ENCODE measurements at regions not wholly inside any gene's neighbourhood (a gene's known extent, or its start where the extent isn't known, plus 50 kb on each side); places are given as distances from the start of the nearest gene placed in this dataset.

GRCh38 chr3:153379516-153379915, 217.5 kb downstream of the RAP2B start:
- Histone ChIP-seq H3K4me3 (ENCODE audit: low read depth in 1 of 3, low read length in 3 of 3) (no peak overlapping the region), H3K36me3 (ENCODE audit: control insufficient read depth in 3 of 3, insufficient read depth in 2 of 3, low read depth in 1 of 3, low read length in 3 of 3) (no peaks in the 10 kb centered on the region), H3K4me1 (ENCODE audit: control insufficient read depth in 3 of 3, insufficient read depth in 2 of 3, low read depth in 1 of 3, low read length in 2 of 3) (no peaks in the 10 kb centered on the region), H3K9me3 (ENCODE audit: control insufficient read depth in 2 of 2, insufficient read depth in 1 of 2, low read depth in 1 of 2, low read length in 1 of 2) (no peaks in the 10 kb centered on the region), H3K27me3 (ENCODE audit: control insufficient read depth in 3 of 3, insufficient read depth in 3 of 3, low read length in 3 of 3) (no peaks in the 10 kb centered on the region), H3K27ac (ENCODE audit: low read depth in 1 of 3, low read length in 2 of 3) (no peak overlapping the region)
- no peak for DNase-seq
- no peak for FAIRE-seq
- 11 to 53% (median 18%) methylated on average over 1 of the region's 1 CpG for WGBS, 3 donors

- no peak for DNase-seq
- no peak overlapping the region for H3K4me3 ChIP-seq (ENCODE audit: low read depth in 1 of 3, low read length in 3 of 3)
- no peaks in the 10 kb centered on the region for H3K27me3 ChIP-seq (ENCODE audit: control insufficient read depth in 3 of 3, insufficient read depth in 3 of 3, low read length in 3 of 3)
- no peaks in the 10 kb centered on the region for H3K9me3 ChIP-seq (ENCODE audit: control insufficient read depth in 2 of 2, insufficient read depth in 1 of 2, low read depth in 1 of 2, low read length in 1 of 2)
- H3K4me1 ChIP-seq (ENCODE audit: control insufficient read depth in 3 of 3, insufficient read depth in 2 of 3, low read depth in 1 of 3, low read length in 2 of 3), result no peaks in the 10 kb centered on the region
- FAIRE-seq, result no peak
- no peak overlapping the region for H3K27ac ChIP-seq (ENCODE audit: low read depth in 1 of 3, low read length in 2 of 3)
- no peaks in the 10 kb centered on the region for H3K36me3 ChIP-seq (ENCODE audit: control insufficient read depth in 3 of 3, insufficient read depth in 2 of 3, low read depth in 1 of 3, low read length in 3 of 3)
Measured at GRCh38 chr3:153385343-153385742, 223.3 kb downstream of the RAP2B start.

- Histone ChIP-seq H3K4me1 (ENCODE audit: control insufficient read depth in 3 of 3, insufficient read depth in 2 of 3, low read depth in 1 of 3, low read length in 2 of 3) (no peaks in the 10 kb centered on the region), H3K4me3 (ENCODE audit: low read depth in 1 of 3, low read length in 3 of 3) (no peak overlapping the region), H3K36me3 (ENCODE audit: control insufficient read depth in 3 of 3, insufficient read depth in 2 of 3, low read depth in 1 of 3, low read length in 3 of 3) (no peaks in the 10 kb centered on the region), H3K27ac (ENCODE audit: low read depth in 1 of 3, low read length in 2 of 3) (no peak overlapping the region), H3K27me3 (ENCODE audit: control insufficient read depth in 3 of 3, insufficient read depth in 3 of 3, low read length in 3 of 3) (no peaks in the 10 kb centered on the region), H3K9me3 (ENCODE audit: control insufficient read depth in 2 of 2, insufficient read depth in 1 of 2, low read depth in 1 of 2, low read length in 1 of 2) (peaks cover 0 to 3% of the 10 kb centered on the region in 2 donors)
- DNase-seq, result no peak
- WGBS, 3 donors, result 83 to 89% (median 86%) methylated on average over 2 of the region's 2 CpGs
- FAIRE-seq, result no peak
Measured at GRCh38 chr3:153392363-153392762, 230.3 kb downstream of the RAP2B start.

GRCh38 chr3:153394017-153394416, 232.0 kb downstream of the RAP2B start:
- Histone ChIP-seq H3K4me3 (ENCODE audit: low read depth in 1 of 3, low read length in 3 of 3) (no peak overlapping the region), H3K9me3 (ENCODE audit: control insufficient read depth in 2 of 2, insufficient read depth in 1 of 2, low read depth in 1 of 2, low read length in 1 of 2) (peaks cover 0 to 3% of the 10 kb centered on the region in 2 donors), H3K27me3 (ENCODE audit: control insufficient read depth in 3 of 3, insufficient read depth in 3 of 3, low read length in 3 of 3) (no peaks in the 10 kb centered on the region), H3K4me1 (ENCODE audit: control insufficient read depth in 3 of 3, insufficient read depth in 2 of 3, low read depth in 1 of 3, low read length in 2 of 3) (no peaks in the 10 kb centered on the region), H3K36me3 (ENCODE audit: control insufficient read depth in 3 of 3, insufficient read depth in 2 of 3, low read depth in 1 of 3, low read length in 3 of 3) (no peaks in the 10 kb centered on the region), H3K27ac (ENCODE audit: low read depth in 1 of 3, low read length in 2 of 3) (no peak overlapping the region)
- WGBS, 3 donors, result 85 to 91% (median 86%) methylated on average over 1 of the region's 1 CpG
- DNase-seq (no peak), FAIRE-seq (no peak)

GRCh38 chr3:153396581-153396980, 234.6 kb downstream of the RAP2B start:
- H3K36me3 ChIP-seq (ENCODE audit: control insufficient read depth in 3 of 3, insufficient read depth in 2 of 3, low read depth in 1 of 3, low read length in 3 of 3), result no peaks in the 10 kb centered on the region
- DNase-seq, result no peak
- H3K27ac ChIP-seq (ENCODE audit: low read depth in 1 of 3, low read length in 2 of 3), result no peak overlapping the region
- H3K4me3 ChIP-seq (ENCODE audit: low read depth in 1 of 3, low read length in 3 of 3), result no peak overlapping the region
- peaks cover 0 to 3% of the 10 kb centered on the region in 2 donors for H3K9me3 ChIP-seq (ENCODE audit: control insufficient read depth in 2 of 2, insufficient read depth in 1 of 2, low read depth in 1 of 2, low read length in 1 of 2)
- no peaks in the 10 kb centered on the region for H3K27me3 ChIP-seq (ENCODE audit: control insufficient read depth in 3 of 3, insufficient read depth in 3 of 3, low read length in 3 of 3)
- H3K4me1 ChIP-seq (ENCODE audit: control insufficient read depth in 3 of 3, insufficient read depth in 2 of 3, low read depth in 1 of 3, low read length in 2 of 3), result no peaks in the 10 kb centered on the region
- no peak for FAIRE-seq
- 59 to 71% (median 64%) methylated on average over 2 of the region's 2 CpGs for WGBS, 3 donors

GRCh38 chr3:153397794-153398193, 235.8 kb downstream of the RAP2B start:
- DNase-seq, result no peak
- peaks cover 0 to 3% of the 10 kb centered on the region in 2 donors for H3K9me3 ChIP-seq (ENCODE audit: control insufficient read depth in 2 of 2, insufficient read depth in 1 of 2, low read depth in 1 of 2, low read length in 1 of 2)
- no peak overlapping the region for H3K27ac ChIP-seq (ENCODE audit: low read depth in 1 of 3, low read length in 2 of 3)
- FAIRE-seq, result no peak
- H3K27me3 ChIP-seq (ENCODE audit: control insufficient read depth in 3 of 3, insufficient read depth in 3 of 3, low read length in 3 of 3), result no peaks in the 10 kb centered on the region
- H3K36me3 ChIP-seq (ENCODE audit: control insufficient read depth in 3 of 3, insufficient read depth in 2 of 3, low read depth in 1 of 3, low read length in 3 of 3), result no peaks in the 10 kb centered on the region
- no peaks in the 10 kb centered on the region for H3K4me1 ChIP-seq (ENCODE audit: control insufficient read depth in 3 of 3, insufficient read depth in 2 of 3, low read depth in 1 of 3, low read length in 2 of 3)
- no peak overlapping the region for H3K4me3 ChIP-seq (ENCODE audit: low read depth in 1 of 3, low read length in 3 of 3)
- 48 to 65% (median 49%) methylated on average over 2 of the region's 2 CpGs for WGBS, 3 donors

- Histone ChIP-seq H3K4me3 (ENCODE audit: low read depth in 1 of 3, low read length in 3 of 3) (no peak overlapping the region), H3K27me3 (ENCODE audit: control insufficient read depth in 3 of 3, insufficient read depth in 3 of 3, low read length in 3 of 3) (no peaks in the 10 kb centered on the region), H3K4me1 (ENCODE audit: control insufficient read depth in 3 of 3, insufficient read depth in 2 of 3, low read depth in 1 of 3, low read length in 2 of 3) (no peaks in the 10 kb centered on the region), H3K9me3 (ENCODE audit: control insufficient read depth in 2 of 2, insufficient read depth in 1 of 2, low read depth in 1 of 2, low read length in 1 of 2) (peaks cover 0 to 3% of the 10 kb centered on the region in 2 donors), H3K36me3 (ENCODE audit: control insufficient read depth in 3 of 3, insufficient read depth in 2 of 3, low read depth in 1 of 3, low read length in 3 of 3) (no peaks in the 10 kb centered on the region), H3K27ac (ENCODE audit: low read depth in 1 of 3, low read length in 2 of 3) (no peak overlapping the region)
- no peak for FAIRE-seq
- no peak for DNase-seq
Measured at GRCh38 chr3:153399636-153400035, 237.6 kb downstream of the RAP2B start.

- no peak for FAIRE-seq
- no peak for DNase-seq
- Histone ChIP-seq H3K27ac (ENCODE audit: low read depth in 1 of 3, low read length in 2 of 3) (no peak overlapping the region), H3K4me1 (ENCODE audit: control insufficient read depth in 3 of 3, insufficient read depth in 2 of 3, low read depth in 1 of 3, low read length in 2 of 3) (no peaks in the 10 kb centered on the region), H3K4me3 (ENCODE audit: low read depth in 1 of 3, low read length in 3 of 3) (no peak overlapping the region), H3K36me3 (ENCODE audit: control insufficient read depth in 3 of 3, insufficient read depth in 2 of 3, low read depth in 1 of 3, low read length in 3 of 3) (no peaks in the 10 kb centered on the region), H3K9me3 (ENCODE audit: control insufficient read depth in 2 of 2, insufficient read depth in 1 of 2, low read depth in 1 of 2, low read length in 1 of 2) (no peaks in the 10 kb centered on the region), H3K27me3 (ENCODE audit: control insufficient read depth in 3 of 3, insufficient read depth in 3 of 3, low read length in 3 of 3) (no peaks in the 10 kb centered on the region)
Measured at GRCh38 chr3:153400641-153401040, 238.6 kb downstream of the RAP2B start.

- Histone ChIP-seq H3K9me3 (ENCODE audit: control insufficient read depth in 2 of 2, insufficient read depth in 1 of 2, low read depth in 1 of 2, low read length in 1 of 2) (no peaks in the 10 kb centered on the region), H3K27me3 (ENCODE audit: control insufficient read depth in 3 of 3, insufficient read depth in 3 of 3, low read length in 3 of 3) (no peaks in the 10 kb centered on the region), H3K36me3 (ENCODE audit: control insufficient read depth in 3 of 3, insufficient read depth in 2 of 3, low read depth in 1 of 3, low read length in 3 of 3) (no peaks in the 10 kb centered on the region), H3K4me3 (ENCODE audit: low read depth in 1 of 3, low read length in 3 of 3) (no peak overlapping the region), H3K27ac (ENCODE audit: low read depth in 1 of 3, low read length in 2 of 3) (no peak overlapping the region), H3K4me1 (ENCODE audit: control insufficient read depth in 3 of 3, insufficient read depth in 2 of 3, low read depth in 1 of 3, low read length in 2 of 3) (no peaks in the 10 kb centered on the region)
- no peak for DNase-seq
- 39 to 83% (median 51%) methylated on average over 2 of the region's 2 CpGs for WGBS, 3 donors
- FAIRE-seq, result no peak
Measured at GRCh38 chr3:153404157-153404556, 242.1 kb downstream of the RAP2B start.
